ENCODE measurements at regions not wholly inside any gene's neighbourhood (a gene's known extent, or its start where the extent isn't known, plus 50 kb on each side); places are given as distances from the start of the nearest gene placed in this dataset.

DNA sequence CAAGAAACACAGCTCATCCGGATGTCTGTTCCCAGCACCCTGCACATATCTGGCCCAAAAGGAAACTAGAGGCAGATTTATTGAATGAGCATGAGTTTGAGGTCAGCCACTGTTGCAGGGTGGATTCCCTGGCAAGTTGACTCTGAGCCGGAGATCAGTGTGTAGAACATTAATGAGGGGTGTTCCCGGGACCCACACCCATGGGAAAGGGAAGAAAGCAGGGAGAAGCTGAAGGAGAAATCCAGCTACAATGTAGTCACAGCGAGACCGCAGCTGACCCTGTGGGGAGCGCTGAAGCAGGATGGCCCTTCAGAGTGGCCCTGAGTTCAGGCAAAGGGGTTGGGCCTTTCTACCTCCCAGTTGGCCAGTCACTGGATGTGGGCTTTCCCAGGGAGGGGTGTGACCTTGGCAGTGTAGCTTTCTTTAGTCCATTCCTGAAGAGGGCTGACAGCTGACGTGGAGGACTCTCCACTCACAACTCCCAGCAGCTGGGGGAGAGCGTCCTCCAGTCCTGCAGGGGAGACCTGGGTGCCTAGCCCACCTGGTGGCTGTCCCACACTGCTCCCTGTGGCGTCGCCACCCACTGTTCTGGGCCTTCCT lies 324.2 kb upstream of the ZMIZ1 start:
- DNase-seq (ENCODE audit: low spot score) = no peak

- peak; percentile 72 for DNase-seq (ENCODE audit: low spot score)
Measured at GRCh38 chr10:78745441-78745840, 323.3 kb upstream of the ZMIZ1 start.

DNA sequence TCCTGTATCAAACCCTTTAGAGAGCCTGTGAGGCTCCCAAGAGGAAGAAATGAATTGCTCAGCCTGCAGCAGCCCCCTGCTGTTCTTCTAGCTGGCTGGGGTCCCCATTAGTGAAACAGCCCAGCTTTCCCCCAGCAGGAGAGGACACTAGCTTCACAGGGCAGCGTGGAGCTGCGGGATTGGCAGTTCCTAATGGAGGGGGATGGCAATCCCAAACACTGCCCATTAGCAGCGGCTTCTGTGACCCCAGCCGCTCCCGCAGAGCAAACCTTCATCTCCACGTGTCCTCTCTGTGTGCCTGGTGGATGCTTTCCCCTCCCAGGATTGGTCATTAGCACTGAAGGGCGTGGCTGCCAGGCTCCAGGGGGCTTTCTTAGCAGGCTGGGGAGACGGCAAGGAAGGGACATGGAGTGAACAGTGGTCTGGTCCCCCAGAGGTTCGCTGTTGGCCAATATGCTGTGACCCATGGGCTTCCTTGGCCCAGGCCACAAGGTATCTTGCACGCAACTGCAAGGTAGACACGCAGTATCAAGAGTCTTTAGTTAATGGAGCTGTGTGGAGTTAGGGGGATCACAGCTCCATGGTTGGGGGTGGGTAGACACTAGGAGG lies 322.5 kb upstream of the ZMIZ1 start:
- no peak for DNase-seq (ENCODE audit: low spot score)

DNA sequence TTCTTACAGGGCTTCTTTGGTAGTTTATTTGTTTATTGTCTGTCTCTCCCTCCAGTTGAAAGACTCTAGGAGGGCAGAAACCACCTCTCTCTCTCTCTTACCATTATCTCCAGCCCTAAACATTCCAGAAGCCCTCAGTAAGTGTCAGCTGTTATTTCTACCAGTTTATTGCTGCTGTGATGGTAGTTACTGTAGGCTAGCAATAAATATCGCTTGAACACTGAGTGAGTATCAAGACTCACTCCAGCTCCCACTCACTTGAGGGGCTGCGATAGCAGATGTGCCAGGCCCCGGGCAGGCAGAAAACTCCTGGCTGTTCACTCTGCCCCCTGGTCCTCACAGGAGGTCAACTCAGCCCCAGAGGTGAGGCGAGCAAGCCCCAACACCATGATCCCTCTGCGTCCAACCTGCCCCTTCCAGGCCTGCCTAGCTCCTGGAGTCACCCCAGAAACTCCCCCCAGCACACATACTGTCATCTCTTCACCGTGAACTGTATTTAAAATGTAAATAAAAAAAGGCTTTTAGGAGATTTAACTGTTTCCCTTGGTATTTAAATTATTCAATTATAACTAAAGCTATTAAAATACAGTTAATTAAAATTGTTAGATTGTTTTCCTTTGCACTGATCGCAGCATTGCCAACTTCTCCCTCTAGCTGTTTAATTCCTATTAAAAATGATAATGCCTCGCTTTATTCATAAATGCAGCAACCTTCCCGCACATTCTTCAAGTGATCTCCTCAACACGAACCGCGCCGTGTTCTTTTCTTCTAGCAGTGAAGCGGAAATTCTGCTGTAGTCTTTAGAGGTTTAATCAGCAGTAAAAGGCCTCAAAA lies 321.1 kb upstream of the ZMIZ1 start:
- no peak for DNase-seq (ENCODE audit: low spot score)

DNA sequence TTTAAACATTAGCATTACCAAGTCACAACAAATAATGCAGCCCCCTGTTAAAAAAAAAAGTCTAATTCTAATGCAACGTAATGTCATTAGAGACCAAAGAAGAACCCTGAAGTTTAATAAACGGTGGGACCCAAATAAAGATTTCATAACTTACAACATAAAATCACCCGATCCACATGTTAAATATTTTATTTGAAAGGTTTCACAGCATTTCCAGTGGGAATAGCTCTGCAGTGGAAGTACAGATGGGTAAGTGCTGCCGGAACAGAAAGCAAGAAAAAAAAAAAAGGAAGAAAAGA lies 320.6 kb upstream of the ZMIZ1 start:
- no peak for DNase-seq (ENCODE audit: low spot score)

DNA sequence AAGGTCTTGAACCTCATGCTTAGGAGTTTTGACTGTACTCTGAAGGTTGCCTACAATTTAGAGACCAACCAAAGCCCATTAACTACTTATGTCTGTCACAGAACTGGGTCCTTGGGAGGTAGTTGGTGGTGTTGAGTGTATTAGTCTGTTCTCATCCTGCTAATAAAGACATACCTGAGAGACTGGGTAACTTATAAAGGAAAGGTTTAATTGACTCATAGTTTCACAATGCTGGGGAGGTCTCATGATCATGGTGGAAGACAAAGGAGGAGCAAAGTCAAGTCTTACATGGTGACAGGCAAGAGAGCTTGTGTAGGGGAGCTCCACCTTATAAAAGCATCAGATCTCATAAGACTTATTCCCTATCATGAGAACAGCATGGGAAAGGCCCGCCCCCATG lies 319.6 kb upstream of the ZMIZ1 start:
- DNase-seq (ENCODE audit: low spot score) = no peak

- no peak for DNase-seq (ENCODE audit: low spot score)
Measured at GRCh38 chr10:78749898-78750297, 318.9 kb upstream of the ZMIZ1 start.

GRCh38 chr10:78750418-78750817 lies 318.3 kb upstream of the ZMIZ1 start:
- DNase-seq (ENCODE audit: low spot score) = no peak

- no peak for DNase-seq (ENCODE audit: low spot score)
Measured at GRCh38 chr10:78751716-78752115, 317.1 kb upstream of the ZMIZ1 start.

DNA sequence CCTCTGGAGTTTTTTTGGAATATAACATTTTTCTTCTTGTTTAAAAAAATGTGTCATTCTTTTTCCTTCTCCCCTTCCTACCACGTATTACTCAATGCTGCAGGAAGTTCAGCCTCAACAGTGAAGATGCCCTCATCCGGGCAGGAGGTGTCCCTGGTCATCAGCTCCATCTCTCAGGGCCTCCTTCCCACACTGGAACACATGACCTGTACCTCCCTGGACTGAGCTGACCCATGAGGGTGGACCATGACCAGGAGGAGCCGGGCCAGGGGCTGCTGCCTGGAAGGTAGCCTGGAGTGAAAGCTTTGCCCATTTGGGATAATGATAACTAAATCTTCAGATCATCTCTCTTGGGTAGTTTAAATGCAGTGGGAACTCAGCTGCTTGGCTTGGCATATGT lies 316.5 kb upstream of the ZMIZ1 start:
- DNase-seq (ENCODE audit: low spot score) = no peak

DNA sequence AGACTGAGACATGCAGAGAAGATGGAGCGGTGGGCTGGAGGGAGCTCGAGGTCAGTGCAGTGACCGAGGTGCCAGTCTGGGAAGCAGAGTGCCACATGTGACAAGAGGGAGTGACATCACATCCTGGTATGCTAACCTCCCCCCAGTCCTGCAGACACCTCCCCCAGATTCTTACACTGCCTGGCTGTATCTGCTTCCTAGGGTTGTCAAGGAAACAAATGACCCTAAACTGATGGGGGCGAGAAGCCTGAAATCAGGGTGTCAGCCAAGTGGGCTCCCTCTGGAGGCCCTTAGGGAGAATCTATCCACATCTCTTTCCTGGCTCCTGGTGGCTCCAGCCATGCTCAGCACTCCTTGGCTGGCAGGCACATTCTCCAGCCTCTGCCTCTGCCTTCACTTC lies 316.1 kb upstream of the ZMIZ1 start:
- no peak for DNase-seq (ENCODE audit: low spot score)

DNA sequence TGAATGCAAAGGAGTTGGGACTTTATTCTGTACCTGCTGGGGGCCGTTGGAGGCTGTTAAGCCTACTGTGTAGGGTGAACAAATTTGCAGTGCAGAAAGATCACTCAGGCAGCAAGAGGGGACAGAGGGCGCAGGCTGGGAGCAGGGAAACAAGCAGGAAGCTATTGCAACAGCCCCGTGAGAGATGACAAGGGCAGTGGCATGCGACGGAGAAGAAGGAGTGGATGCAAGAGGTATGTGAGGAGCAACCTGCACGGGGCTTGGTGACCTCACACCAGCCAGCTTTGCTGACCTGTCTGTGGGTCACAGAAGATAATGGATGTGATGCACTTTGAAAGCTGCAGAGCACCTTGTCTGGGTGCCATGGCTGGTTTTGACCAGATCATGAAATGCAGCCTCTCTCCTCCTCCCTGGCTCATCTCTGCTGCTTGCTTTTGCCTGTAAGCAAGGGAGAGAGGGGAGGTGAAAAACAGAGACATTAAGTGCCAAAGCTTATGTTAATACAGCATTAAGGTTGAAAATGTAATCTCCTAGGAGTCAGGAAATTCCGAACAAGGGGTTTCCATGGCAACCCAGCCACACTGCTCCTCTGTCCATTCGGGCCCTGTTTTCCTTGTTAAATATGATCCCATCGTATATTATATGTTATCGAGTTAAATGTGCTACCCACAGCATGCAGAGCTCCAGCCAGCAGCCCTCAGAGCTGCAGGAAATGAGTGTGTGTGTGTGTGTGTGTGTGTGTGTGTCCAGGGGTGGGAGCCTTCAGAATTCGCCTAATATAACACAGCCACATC lies 314.3 kb upstream of the ZMIZ1 start:
- no peak for DNase-seq (ENCODE audit: low spot score)

GRCh38 chr10:78755063-78755701 lies 313.6 kb upstream of the ZMIZ1 start:
- DNase-seq (ENCODE audit: low spot score) = no peak

DNA sequence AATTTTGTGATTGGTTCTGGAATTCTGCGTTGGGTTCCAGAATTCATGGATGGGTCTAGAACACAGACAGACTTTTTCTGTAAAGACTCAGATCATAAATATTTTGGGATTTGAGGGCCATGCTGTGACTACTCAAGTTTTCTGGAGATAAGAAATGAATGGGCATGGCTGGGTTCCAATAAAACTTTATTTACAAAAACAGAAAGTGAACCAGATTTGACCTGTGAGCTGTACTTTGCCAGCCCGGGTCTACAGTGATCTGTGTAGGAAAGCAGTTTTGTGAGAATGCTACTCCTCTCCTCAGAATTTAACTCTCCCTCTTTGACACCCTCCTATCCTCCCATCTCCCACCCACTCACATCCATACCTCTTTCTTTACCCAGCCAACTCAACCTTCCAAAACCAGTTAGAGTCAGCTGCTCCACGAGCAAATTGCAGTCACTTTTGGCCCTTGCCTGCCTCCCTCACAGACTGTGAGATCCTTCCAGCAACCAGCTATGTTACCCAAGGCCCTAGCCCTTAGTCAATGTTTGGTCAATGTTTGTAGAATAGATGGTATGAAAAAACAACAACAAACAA lies 312.8 kb upstream of the ZMIZ1 start:
- no peak for DNase-seq (ENCODE audit: low spot score)

DNA sequence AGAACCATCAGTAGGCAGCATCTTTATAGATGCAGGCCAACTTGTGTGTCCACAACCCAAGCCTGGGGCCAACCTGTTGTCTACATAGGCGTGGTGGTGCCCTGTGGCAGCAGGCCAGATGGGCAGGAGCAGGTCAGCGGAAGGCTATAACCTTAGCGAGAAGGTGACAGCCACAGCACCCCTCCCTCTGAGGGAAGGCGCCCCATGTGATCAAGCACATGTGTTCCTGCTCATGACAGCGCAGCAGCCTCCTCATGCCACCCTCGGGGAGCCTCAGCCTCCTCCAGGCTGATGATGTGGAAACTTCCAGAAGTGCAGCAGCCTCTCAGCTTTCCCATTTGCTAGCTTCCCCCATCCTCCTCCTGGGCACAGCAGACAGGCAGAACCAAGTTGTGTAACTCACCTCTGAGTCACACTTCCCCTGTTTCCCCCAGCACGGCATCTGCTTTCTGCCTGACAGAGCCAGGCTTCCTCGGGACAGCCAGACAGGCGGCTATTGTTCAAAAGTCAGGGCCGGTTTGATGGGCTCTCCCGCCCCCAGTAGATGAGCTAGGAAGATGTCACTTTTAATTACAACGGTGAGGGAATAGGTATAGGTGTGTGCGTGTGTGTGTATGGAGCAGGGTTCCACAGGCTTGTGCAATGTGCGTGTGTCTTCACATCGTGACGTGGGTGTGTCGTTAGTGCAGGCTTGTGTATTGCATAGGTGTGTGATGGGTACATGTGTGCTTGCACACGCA lies 312.0 kb upstream of the ZMIZ1 start:
- DNase-seq (ENCODE audit: low spot score) = no peak

DNA sequence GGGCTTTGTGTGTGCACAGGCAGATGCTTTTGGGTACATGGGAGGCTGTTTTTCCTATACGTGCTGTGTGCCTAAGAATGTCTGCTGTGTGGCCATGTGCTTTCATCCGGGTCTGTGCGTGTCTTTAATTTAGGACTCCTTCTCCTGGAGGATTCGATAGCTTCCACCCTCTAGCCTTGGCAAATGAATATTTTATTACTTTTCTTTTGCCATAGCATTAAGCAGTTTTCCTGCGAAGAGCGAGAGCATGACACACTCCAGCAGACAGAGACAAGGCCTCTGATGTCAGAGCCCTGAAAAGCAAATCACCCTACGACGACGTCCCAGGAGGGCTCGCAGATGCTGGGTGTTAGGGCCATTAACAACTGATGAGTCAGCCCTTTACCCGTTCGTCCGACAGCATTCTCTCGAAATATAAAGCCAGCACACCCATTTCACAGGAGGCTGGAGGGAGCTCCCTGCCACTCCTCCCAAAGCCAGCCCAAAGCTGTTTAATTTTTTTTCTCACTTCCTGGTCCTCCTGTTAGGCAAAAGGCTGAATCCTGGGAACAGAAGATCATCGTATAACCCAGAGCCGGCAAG lies 311.3 kb upstream of the ZMIZ1 start:
- DNase-seq (ENCODE audit: low spot score) = no peak

GRCh38 chr10:78758176-78758575 lies 310.6 kb upstream of the ZMIZ1 start:
- no peak for DNase-seq (ENCODE audit: low spot score)

DNA sequence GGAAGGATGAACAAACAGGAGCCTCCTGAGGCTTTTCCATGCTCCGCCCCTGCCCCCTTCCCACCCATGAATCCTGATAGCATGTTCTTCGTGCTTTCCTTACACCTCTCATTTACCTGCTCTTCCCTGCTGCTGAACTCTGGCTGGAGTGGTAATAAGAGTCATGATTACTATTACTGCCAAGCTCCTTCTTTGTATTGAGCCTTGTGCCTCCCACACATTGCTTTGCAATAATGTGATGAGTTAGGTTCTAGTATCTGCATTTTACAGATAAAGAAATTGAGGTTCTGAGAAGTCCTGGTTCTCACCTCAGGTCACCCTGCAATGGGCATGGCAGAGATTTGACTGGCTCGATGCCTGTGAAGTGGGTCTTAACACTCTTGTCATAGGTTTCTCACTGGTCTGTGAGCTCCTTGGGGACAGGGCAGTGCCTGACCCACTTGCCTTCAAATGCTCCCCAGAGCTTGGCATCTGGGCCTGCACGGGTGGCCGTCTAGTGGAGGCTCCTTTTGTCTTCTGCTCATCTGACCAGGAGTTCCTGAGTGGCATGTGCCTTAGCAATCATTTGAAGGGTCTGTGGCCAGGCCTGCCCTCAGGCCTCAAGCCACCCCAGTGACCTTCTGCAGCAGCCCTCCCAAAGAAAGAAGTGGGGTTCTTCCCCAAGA lies 309.2 kb upstream of the ZMIZ1 start:
- DNase-seq (ENCODE audit: low spot score) = no peak

DNA sequence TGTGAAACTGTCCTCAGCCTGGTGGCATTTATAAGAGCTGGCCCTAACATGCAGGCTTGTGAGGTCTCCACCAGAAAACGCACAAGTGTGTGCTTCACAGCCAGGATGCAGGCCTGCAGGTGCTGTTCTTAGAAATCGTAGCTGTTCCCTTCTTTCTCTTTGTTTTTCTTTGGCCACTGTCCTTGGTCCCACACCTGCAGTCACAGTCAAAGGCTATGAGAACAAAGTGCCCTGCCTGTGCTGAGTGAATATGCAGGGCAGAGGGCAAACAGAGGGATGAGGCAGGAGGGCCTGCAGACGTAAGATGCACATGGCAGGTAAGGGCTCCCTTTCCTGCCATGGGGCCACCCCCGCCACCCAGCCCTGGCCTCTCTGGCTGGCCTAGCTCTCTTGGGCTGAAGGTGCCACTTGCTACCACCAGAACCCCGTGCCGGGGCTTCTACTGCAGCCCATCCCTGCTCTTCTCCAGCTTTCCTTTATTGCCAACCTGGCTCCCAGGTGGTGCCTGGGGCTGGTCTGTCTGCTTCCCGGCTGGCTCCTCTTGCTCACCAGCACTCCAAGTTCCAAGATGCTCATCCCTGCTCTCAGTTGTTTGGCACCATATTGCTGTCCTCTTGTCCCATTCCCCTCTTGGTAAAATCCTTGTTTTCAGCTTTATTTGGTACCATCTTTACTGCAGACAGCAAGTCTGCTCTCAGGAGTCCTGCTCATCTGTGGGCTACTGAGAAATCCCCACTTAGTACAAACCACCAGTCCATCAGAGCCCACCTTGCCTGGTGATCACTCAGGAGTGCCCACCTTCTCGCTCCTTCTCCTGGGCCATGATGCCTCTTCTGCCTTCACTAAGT lies 308.1 kb upstream of the ZMIZ1 start:
- DNase-seq (ENCODE audit: low spot score) = no peak
